PC-9 (cell line): ENCODE measurements at regions not wholly inside any gene's neighbourhood (a gene's known extent, or its start where the extent isn't known, plus 50 kb on each side); places are given as distances from the start of the nearest gene placed in this dataset.

Source experiments
- CTCF ChIP-seq: fragments of 200-600 bp; sonication (generic); conservative IDR thresholded peaks from 2 replicates; pipeline ENCODE4 v1.6.1; 2017; ENCODE audit warnings: mixed run types, antibody characterized with exemption, mild to moderate bottlenecking, moderate library complexity
- EZH2 ChIP-seq: fragments of 200-600 bp; sonication (generic); IDR thresholded peaks from 2 replicates; pipeline ENCODE4 v1.8.0; 2017; ENCODE audit warnings: antibody characterized with exemption, low read depth

GRCh38 chr6:9862603-9863167 is 552.2 kb downstream of the TFAP2A start:
- TF ChIP-seq CTCF = no peak
- TF ChIP-seq EZH2 = no peak
